Psoas muscle (tissue), 7 donors: ENCODE measurements at regions not wholly inside any gene's neighbourhood (a gene's known extent, or its start where the extent isn't known, plus 50 kb on each side); places are given as distances from the start of the nearest gene placed in this dataset.
"Not testable (repeated sequence)": the region's sequence is repeated elsewhere in the genome, so short reads cannot be mapped to it uniquely, and the experiment has no call there.

Experiments used
- ATAC-seq, 4 donors: fragments of 200-7000 bp; cut with Tn5 transposase; one replicate each; pipeline ENCODE4 v1.9.1; 2020; ENCODE audit warnings: moderate library complexity in 3 of 4, mild to moderate bottlenecking in 2 of 4
- DNase-seq, 2 donors: peaks; one replicate each; pipeline ENCODE4 v3.0.0-alpha.2; 2020
- H3K27ac ChIP-seq: fragments of 200-600 bp; one replicate; pipeline ENCODE4 v1.8.0; 2022
- H3K27me3 ChIP-seq, 3 donors: fragments of 200-600 bp in 1 of 3; one replicate each; pipeline versions ENCODE4 v1.6.1 to v1.8.0; 2013 to 2022; ENCODE audit warnings: low read length in 2 of 3, mild to moderate bottlenecking in 2 of 3, moderate library complexity in 1 of 3; ENCODE audit not compliant: insufficient read depth in 3 of 3
- H3K36me3 ChIP-seq, 2 donors: fragments of 200-600 bp in 1 of 2; one replicate each; pipeline versions ENCODE4 v1.6.1 to v1.8.0; 2013 to 2022; ENCODE audit warnings: low read depth in 1 of 2, mild to moderate bottlenecking in 1 of 2, moderate library complexity in 1 of 2; ENCODE audit not compliant: insufficient read depth in 1 of 2
- H3K4me1 ChIP-seq: fragments of 200-600 bp; one replicate; pipeline ENCODE4 v1.8.0; 2022
- H3K4me3 ChIP-seq: fragments of 200-600 bp; one replicate; pipeline ENCODE4 v1.8.0; 2022; ENCODE audit warnings: mild to moderate bottlenecking
- H3K9me3 ChIP-seq: fragments of 200-600 bp; one replicate; pipeline ENCODE4 v1.8.0; 2022
- WGBS, 3 donors: extraction: QIAGEN DNeasy Blood & Tissue Kit; methylation state at CpG; one replicate each; pipeline versions ENCODE4 v1.1.6 to v1.1.7; 2013; 5-methylcytosine and 5-hydroxymethylcytosine counted together
- intact Hi-C, 2 donors: fragments of 100-400 bp; cut with DNase I; formaldehyde crosslinking; loops; one replicate each; pipeline versions ENCODE4 v1.11.0 to v1.14.2; 2022
- TF ChIP-seq, protein P1 (sequence below): fragments of 200-600 bp; IDR thresholded peaks from one replicate; pipeline ENCODE4 v1.8.0; 2022; ENCODE audit warnings: antibody characterized with exemption
- donor health status: healthy with polysubstance abuse.
- donor health status: DM: no; HTN: no; CAD: no; lungs with moderate emphysema.
- donor health status: Bipolar disorder and iron deficiency.
- donor health status: healthy.
- donor health status: DM: yes; HTN: yes; CAD: no.
- donor health status: DM: no; HTN: no; CAD: no.
- donor health status: DM: yes; HTN: yes; CAD: no.

DNA sequence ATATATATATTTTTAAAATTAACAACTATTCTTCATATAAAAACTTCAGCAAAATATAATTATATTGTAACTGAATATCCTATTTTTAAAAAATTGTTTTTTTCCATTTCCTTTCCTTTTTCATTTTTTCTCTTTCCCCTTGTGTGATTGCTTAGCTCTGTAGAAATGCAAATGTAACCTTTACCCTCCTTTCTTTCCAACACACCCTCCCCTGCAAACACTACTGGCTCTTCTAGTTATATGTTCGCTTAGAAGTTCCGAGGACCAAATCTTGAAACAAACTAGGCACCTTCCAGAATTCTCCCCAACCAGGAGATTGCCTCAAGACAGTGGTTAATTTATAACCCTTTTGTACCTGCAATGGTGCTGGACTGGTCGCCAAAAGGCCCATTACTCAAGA lies 1980.0 kb upstream of the CDH6 start:
- Histone ChIP-seq H3K36me3 (no peaks in the 10 kb centered on the region), H3K4me3 (no peak overlapping the region), H3K4me1 (no peaks in the 10 kb centered on the region), H3K27ac (no peak overlapping the region), H3K9me3 (no peaks in the 10 kb centered on the region), H3K27me3 (no peaks in the 10 kb centered on the region)
- DNase-seq: no peak
- TF ChIP-seq, protein P1, sequence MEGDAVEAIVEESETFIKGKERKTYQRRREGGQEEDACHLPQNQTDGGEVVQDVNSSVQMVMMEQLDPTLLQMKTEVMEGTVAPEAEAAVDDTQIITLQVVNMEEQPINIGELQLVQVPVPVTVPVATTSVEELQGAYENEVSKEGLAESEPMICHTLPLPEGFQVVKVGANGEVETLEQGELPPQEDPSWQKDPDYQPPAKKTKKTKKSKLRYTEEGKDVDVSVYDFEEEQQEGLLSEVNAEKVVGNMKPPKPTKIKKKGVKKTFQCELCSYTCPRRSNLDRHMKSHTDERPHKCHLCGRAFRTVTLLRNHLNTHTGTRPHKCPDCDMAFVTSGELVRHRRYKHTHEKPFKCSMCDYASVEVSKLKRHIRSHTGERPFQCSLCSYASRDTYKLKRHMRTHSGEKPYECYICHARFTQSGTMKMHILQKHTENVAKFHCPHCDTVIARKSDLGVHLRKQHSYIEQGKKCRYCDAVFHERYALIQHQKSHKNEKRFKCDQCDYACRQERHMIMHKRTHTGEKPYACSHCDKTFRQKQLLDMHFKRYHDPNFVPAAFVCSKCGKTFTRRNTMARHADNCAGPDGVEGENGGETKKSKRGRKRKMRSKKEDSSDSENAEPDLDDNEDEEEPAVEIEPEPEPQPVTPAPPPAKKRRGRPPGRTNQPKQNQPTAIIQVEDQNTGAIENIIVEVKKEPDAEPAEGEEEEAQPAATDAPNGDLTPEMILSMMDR: no peak
- WGBS, 3 donors: 83 to 88% (median 83%) methylated on average over 3 of the region's 3 CpGs
- ATAC-seq: no peak
- intact Hi-C loops: no loop called here

DNA sequence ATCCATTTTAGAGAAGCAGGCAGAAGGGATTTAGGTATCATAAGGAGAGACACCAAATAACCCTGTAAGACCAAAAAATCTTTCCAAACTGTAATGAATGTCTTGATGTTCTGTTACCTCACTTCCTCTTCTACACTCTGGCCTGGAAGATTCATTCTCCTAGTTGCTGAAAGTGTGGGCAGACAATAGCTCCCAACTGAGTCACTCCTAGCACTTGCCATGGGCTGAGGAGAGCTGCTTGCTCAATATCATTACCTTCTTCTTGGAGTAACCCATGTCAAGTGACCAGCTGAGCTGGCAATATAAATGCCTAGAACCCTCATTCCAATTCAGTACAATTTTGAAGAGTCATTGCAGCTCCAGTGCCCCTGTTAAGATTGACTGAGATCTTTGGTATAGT lies 1985.5 kb upstream of the CDH6 start:
- Histone ChIP-seq H3K4me1 (no peaks in the 10 kb centered on the region), H3K27ac (no peak overlapping the region), H3K4me3 (no peak overlapping the region), H3K27me3 (no peaks in the 10 kb centered on the region), H3K9me3 (no peaks in the 10 kb centered on the region), H3K36me3 (no peaks in the 10 kb centered on the region)
- intact Hi-C loops: no loop called here
- no peak for DNase-seq
- no peak for ATAC-seq
- TF ChIP-seq, protein P1: no peak

DNA sequence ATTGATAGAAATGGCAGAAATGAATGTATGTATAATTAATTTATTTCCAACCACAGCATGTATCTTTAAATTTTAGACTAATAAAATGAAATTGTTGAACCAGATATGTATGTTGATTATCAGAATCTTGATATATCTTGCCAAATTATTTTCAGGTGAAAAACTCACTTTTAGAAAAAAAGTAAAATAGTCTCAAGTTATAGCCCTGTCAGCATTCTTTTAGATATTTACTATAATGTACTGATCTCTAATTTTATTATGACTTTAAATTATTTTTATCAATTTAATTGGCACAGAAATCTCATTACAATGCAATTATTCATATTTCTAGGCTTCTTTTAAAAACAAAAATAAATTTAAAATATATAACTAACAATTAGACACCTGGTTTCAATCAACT lies 1990.4 kb upstream of the CDH6 start:
- H3K4me3 ChIP-seq: no peak overlapping the region
- intact Hi-C loops: no loop called here
- no peak overlapping the region for H3K27ac ChIP-seq
- no peaks in the 10 kb centered on the region for H3K9me3 ChIP-seq
- no peaks in the 10 kb centered on the region for H3K4me1 ChIP-seq
- no peak for DNase-seq
- TF ChIP-seq, protein P1: no peak
- no peak for ATAC-seq
- no peaks in the 10 kb centered on the region for H3K36me3 ChIP-seq
- H3K27me3 ChIP-seq: no peaks in the 10 kb centered on the region

DNA sequence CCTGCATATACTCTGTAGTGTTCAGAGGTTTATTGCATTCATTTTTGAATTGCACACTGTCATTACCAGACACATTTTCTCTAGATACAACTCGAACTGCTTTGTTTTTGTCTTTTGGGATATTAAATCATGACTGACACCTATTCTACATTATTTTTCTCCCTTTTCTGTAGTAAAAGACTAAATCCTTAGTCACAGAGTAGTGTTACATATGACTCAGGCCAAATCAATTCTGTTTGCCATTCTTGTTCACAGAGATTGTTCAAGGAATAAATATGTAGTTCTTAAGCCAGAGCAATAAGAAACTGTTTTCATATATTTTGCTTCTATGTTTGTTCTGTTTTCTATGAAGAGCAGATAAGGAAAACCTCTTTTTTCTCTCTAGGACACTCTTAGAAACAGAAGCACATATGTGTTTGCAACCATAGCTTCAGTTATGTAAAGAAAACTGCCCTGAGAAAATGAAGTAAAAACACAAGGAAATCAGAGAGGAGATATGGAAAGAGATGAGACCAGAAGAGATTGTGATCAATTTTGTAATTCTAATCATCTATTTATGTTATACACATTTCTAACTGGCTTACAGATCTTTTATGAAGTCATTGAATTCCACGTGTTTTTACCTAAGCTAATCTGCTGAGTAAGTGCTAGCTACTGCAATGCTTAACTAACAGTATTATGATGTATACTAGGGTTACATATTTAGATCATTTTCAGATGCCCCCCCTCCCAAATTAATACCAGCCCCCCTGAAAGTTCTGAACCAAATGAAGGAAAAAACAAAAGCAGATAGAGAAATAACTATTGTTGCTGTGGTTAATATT lies 1995.6 kb upstream of the CDH6 start:
- no peaks in the 10 kb centered on the region for H3K9me3 ChIP-seq
- no peak for ATAC-seq
- H3K36me3 ChIP-seq: no peaks in the 10 kb centered on the region
- 47 to 53% (median 52%) methylated on average over 2 of the region's 2 CpGs for WGBS, 3 donors
- H3K27ac ChIP-seq: no peak overlapping the region
- no peaks in the 10 kb centered on the region for H3K27me3 ChIP-seq
- no peaks in the 10 kb centered on the region for H3K4me1 ChIP-seq
- no peak for DNase-seq
- TF ChIP-seq, protein P1: no peak
- H3K4me3 ChIP-seq: no peak overlapping the region
- intact Hi-C loops: no loop called here

DNA sequence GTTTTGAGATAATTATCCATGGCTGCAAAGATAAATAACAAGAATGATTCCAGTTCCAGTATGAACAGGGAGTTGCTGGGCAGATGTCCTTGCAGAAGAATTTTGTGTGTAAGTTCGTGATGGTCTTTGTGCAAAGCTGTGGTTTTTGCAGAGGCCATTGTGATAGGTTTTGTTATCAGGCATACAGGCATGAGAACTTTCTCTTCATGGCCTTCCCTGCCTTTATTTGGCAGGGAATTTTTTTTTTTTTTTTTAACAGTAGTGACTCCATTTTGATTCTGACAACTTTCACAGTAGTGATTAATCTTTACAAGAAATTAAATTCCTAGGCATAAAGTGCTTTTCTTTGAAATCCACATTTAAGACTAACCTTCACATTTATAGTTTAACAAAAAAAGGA lies 1999.5 kb upstream of the CDH6 start:
- no peak overlapping the region for H3K4me3 ChIP-seq
- H3K9me3 ChIP-seq: no peaks in the 10 kb centered on the region
- TF ChIP-seq, protein P1: no peak
- no peak overlapping the region for H3K27ac ChIP-seq
- WGBS, 3 donors: 45 to 58% (median 50%) methylated on average over 1 of the region's 1 CpG
- DNase-seq (no peak), ATAC-seq (no peak)
- no peaks in the 10 kb centered on the region for H3K27me3 ChIP-seq
- H3K36me3 ChIP-seq: no peaks in the 10 kb centered on the region
- intact Hi-C loops: no loop called here
- no peaks in the 10 kb centered on the region for H3K4me1 ChIP-seq

DNA sequence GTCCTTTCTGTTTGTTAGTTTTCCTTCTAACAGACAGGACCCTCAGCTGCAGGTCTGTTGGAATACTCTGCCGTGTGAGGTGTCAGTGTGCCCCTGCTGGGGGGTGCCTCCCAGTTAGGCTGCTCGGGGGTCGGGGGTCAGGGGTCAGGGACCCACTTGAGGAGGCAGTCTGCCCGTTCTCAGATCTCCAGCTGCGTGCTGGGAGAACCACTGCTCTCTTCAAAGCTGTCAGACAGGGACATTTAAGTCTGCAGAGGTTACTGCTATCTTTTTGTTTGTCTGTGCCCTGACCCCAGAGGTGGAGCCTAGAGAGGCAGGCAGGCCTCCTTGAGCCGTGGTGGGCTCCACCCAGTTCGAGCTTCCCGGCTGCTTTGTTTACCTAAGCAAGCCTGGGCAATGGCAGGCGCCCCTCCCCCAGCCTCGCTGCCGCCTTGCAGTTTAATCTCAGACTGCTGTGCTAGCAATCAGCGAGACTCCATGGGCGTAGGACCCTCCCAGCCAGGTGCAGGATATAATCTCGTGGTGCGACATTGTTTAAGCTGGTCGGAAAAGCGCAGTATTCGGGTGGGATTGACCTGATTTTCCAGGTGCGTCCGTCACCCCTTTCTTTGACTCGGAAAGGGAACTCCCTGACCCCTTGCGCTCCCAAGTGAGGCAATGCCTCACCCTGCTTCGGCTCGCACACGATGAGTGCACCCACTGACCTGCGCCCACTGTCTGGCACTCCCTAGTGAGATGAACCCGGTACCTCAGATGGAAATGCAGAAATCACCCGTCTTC lies 2002.0 kb upstream of the CDH6 start:
- H3K27me3 ChIP-seq, H3K4me3 ChIP-seq, intact Hi-C loops, H3K36me3 ChIP-seq, DNase-seq, H3K9me3 ChIP-seq, H3K27ac ChIP-seq, H3K4me1 ChIP-seq, ATAC-seq: not testable (repeated sequence)
- 64 to 76% (median 74%) methylated on average over 8 to 26 of the region's 28 CpGs for WGBS, 3 donors

DNA sequence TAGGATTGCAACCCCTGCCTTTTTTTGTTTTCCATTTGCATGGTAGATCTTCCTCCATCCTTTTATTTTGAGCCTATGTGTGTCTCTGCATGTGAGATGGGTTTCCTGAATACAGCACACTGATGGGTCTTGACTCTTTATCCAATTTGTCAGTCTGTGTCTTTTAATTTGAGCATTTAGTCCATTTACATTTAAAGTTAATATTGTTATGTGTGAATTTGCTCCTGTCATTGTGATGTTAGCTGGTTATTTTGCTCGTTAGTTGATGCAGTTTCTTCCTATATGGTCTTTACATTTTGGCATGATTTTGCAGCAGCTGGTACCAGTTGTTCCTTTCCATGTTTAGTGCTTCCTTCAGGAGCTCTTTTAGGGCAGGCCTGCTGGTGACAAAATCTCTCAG lies 2003.1 kb upstream of the CDH6 start:
- DNase-seq, intact Hi-C loops, H3K4me3 ChIP-seq, H3K27ac ChIP-seq, H3K9me3 ChIP-seq, H3K27me3 ChIP-seq, H3K4me1 ChIP-seq, H3K36me3 ChIP-seq, ATAC-seq: not testable (repeated sequence)
- WGBS, 3 donors: 44 to 63% (median 48%) methylated on average over 1 of the region's 1 CpG
